Mucosa of gallbladder (tissue), 1 donor: ENCODE measurements at regions not wholly inside any gene's neighbourhood (a gene's known extent, or its start where the extent isn't known, plus 50 kb on each side); places are given as distances from the start of the nearest gene placed in this dataset.

Experiments used
- DNase-seq: peaks from one replicate; pipeline ENCODE4 v3.0.0-alpha.2; 2020; ENCODE audit warnings: low spot score
- donor health status: DM: no; HTN: no; CAD: no.

GRCh38 chr2:129239141-129239540, 740.3 kb upstream of the RAB6C start:
- no peak for DNase-seq

GRCh38 chr2:129240061-129240460, 739.4 kb upstream of the RAB6C start:
- DNase-seq: no peak

- no peak for DNase-seq
Observed at GRCh38 chr2:129242269-129242668, 737.2 kb upstream of the RAB6C start.

- no peak for DNase-seq
Observed at GRCh38 chr2:129247751-129248150, 731.7 kb upstream of the RAB6C start.

- DNase-seq: no peak
Observed at GRCh38 chr2:129248198-129248597, 731.3 kb upstream of the RAB6C start.

- DNase-seq: no peak
Observed at GRCh38 chr2:129252781-129253460, 726.5 kb upstream of the RAB6C start.

- DNase-seq: peak; percentile 24
Observed at GRCh38 chr2:129253461-129253812, 726.0 kb upstream of the RAB6C start.

GRCh38 chr2:129254718-129255117, 724.7 kb upstream of the RAB6C start:
- DNase-seq: no peak

- DNase-seq: no peak
Observed at GRCh38 chr2:129255610-129256313, 723.7 kb upstream of the RAB6C start.

GRCh38 chr2:129256642-129257041, 722.8 kb upstream of the RAB6C start:
- DNase-seq: no peak

GRCh38 chr2:129262934-129263333, 716.5 kb upstream of the RAB6C start:
- no peak for DNase-seq

GRCh38 chr2:129263939-129264338, 715.5 kb upstream of the RAB6C start:
- no peak for DNase-seq

- DNase-seq: no peak
Observed at GRCh38 chr2:129267559-129267958, 711.9 kb upstream of the RAB6C start.

GRCh38 chr2:129273266-129274037, 706.0 kb upstream of the RAB6C start:
- DNase-seq: no peak

- no peak for DNase-seq
Observed at GRCh38 chr2:129274038-129274415, 705.4 kb upstream of the RAB6C start.

- no peak for DNase-seq
Observed at GRCh38 chr2:129274918-129275317, 704.5 kb upstream of the RAB6C start.

GRCh38 chr2:129275706-129276105, 703.8 kb upstream of the RAB6C start:
- no peak for DNase-seq

- no peak for DNase-seq
Observed at GRCh38 chr2:129276978-129277584, 702.4 kb upstream of the RAB6C start.

- no peak for DNase-seq
Observed at GRCh38 chr2:129277585-129277981, 701.9 kb upstream of the RAB6C start.

- DNase-seq: no peak
Observed at GRCh38 chr2:129281791-129282530, 697.5 kb upstream of the RAB6C start.

GRCh38 chr2:129285012-129285411, 694.5 kb upstream of the RAB6C start:
- no peak for DNase-seq

- DNase-seq: no peak
Observed at GRCh38 chr2:129293326-129293725, 686.1 kb upstream of the RAB6C start.
